CD14-positive monocyte (primary cell): ENCODE measurements at regions not wholly inside any gene's neighbourhood (a gene's known extent, or its start where the extent isn't known, plus 50 kb on each side); places are given as distances from the start of the nearest gene placed in this dataset.

ENCODE experiments used
- DNase-seq, 3 donors: peaks; one replicate each; pipeline ENCODE4 v3.0.0-alpha.2; 2011 to 2022
- H2AFZ ChIP-seq: 2 replicates; pipeline ENCODE4 v1.6.0; 2012; ENCODE audit warnings: mild to moderate bottlenecking, low read depth, low read length, inconsistent platforms; ENCODE audit not compliant: insufficient read depth, poor library complexity, severe bottlenecking
- H3K27ac ChIP-seq, 2 donors: 1 replicate in 1 of 2; 2 replicates in 1 of 2; pipeline ENCODE4 v1.5.1; 2012 to 2013; ENCODE audit warnings: low read length in 2 of 2, control low read depth in 1 of 2, inconsistent platforms in 1 of 2, low read depth in 1 of 2, mild to moderate bottlenecking in 1 of 2
- H3K27me3 ChIP-seq, 2 donors: one replicate each; pipeline versions ENCODE4 v1.6.0 to v1.6.1; 2011 to 2013; ENCODE audit warnings: low read length in 2 of 2; ENCODE audit not compliant: control insufficient read depth in 2 of 2, insufficient read depth in 2 of 2
- H3K36me3 ChIP-seq, 2 donors: replicated peaks in 1 of 2; 1 replicate in 1 of 2; 2 replicates in 1 of 2; pipeline versions ENCODE4 v1.5.1 to v1.6.1; 2012 to 2013; ENCODE audit warnings: low read length in 2 of 2, control low read depth in 1 of 2, inconsistent platforms in 1 of 2, mild to moderate bottlenecking in 1 of 2; ENCODE audit not compliant: insufficient read depth in 2 of 2, control insufficient read depth in 1 of 2
- H3K4me1 ChIP-seq, 2 donors: 1 replicate in 1 of 2; 2 replicates in 1 of 2; pipeline versions ENCODE4 v1.5.1 to v1.6.1; 2012 to 2013; ENCODE audit warnings: low read length in 2 of 2, control low read depth in 1 of 2, inconsistent platforms in 1 of 2, mild to moderate bottlenecking in 1 of 2, moderate library complexity in 1 of 2; ENCODE audit not compliant: insufficient read depth in 2 of 2, control insufficient read depth in 1 of 2
- H3K4me2 ChIP-seq: replicated peaks from 2 replicates; pipeline ENCODE3; 2012; ENCODE audit warnings: low read length, moderate library complexity, mild to moderate bottlenecking; ENCODE audit not compliant: poor library complexity, severe bottlenecking; ENCODE audit errors: extremely low read depth
- H3K4me3 ChIP-seq, 3 experiments: fragments of 200-600 bp in 1 of 3; sonication (generic) in 1 of 3; replicated peaks in 1 of 3; 1 replicate in 2 of 3; 2 replicates in 1 of 3; pipeline ENCODE4 v1.5.1; 2011 to 2013; ENCODE audit warnings: low read length in 3 of 3, mild to moderate bottlenecking in 3 of 3, control low read depth in 2 of 3, low read depth in 2 of 3, inconsistent platforms in 1 of 3, moderate library complexity in 1 of 3
- H3K79me2 ChIP-seq: 2 replicates; pipeline ENCODE4 v1.6.0; 2012; ENCODE audit warnings: mild to moderate bottlenecking, control low read depth, inconsistent platforms, low read length, moderate library complexity; ENCODE audit not compliant: insufficient read depth
- H3K9ac ChIP-seq: 2 replicates; pipeline ENCODE4 v1.6.0; 2017; ENCODE audit warnings: low read length, mild to moderate bottlenecking; ENCODE audit not compliant: insufficient read depth, poor library complexity, severe bottlenecking
- H3K9me3 ChIP-seq, 2 donors: replicated peaks in 1 of 2; 1 replicate in 1 of 2; 2 replicates in 1 of 2; pipeline versions ENCODE4 v1.5.1 to v1.6.1; 2012 to 2013; ENCODE audit warnings: low read length in 2 of 2, control low read depth in 1 of 2; ENCODE audit not compliant: control insufficient read depth in 1 of 2, insufficient read depth in 1 of 2
- H4K20me1 ChIP-seq: 2 replicates; pipeline ENCODE4 v1.6.0; 2012; ENCODE audit warnings: mild to moderate bottlenecking, low read length, control low read depth, moderate library complexity; ENCODE audit not compliant: insufficient read depth
- H3K27ac Mint-ChIP-seq, 7 donors: one replicate each; pipeline ENCODE4 v1.8.0; 2020; ENCODE audit warnings: mild to moderate bottlenecking in 7 of 7, mixed read lengths in 7 of 7, moderate library complexity in 6 of 7, inconsistent platforms in 2 of 7
- H3K27me3 Mint-ChIP-seq, 3 donors: one replicate each; pipeline ENCODE4 v1.8.0; 2021 to 2022; ENCODE audit warnings: low read depth in 3 of 3, mild to moderate bottlenecking in 3 of 3, mixed read lengths in 3 of 3, moderate library complexity in 3 of 3, inconsistent platforms in 1 of 3
- H3K36me3 Mint-ChIP-seq, 2 donors: one replicate each; pipeline ENCODE4 v1.8.0; 2020; ENCODE audit warnings: mixed read lengths in 2 of 2, inconsistent platforms in 1 of 2, mild to moderate bottlenecking in 1 of 2
- H3K4me1 Mint-ChIP-seq: one replicate; pipeline ENCODE4 v1.8.0; 2020; ENCODE audit warnings: mild to moderate bottlenecking, mixed read lengths
- H3K4me3 Mint-ChIP-seq, 2 donors: one replicate each; pipeline ENCODE4 v1.8.0; 2020; ENCODE audit warnings: mild to moderate bottlenecking in 2 of 2, mixed read lengths in 2 of 2, moderate library complexity in 1 of 2
- H3K9me3 Mint-ChIP-seq, 7 donors: one replicate each; pipeline ENCODE4 v1.8.0; 2020 to 2022; ENCODE audit warnings: mixed read lengths in 7 of 7, mild to moderate bottlenecking in 6 of 7, moderate library complexity in 6 of 7, inconsistent platforms in 2 of 7
- CTCF ChIP-seq: fragments of 200-600 bp; IDR thresholded peaks from one replicate; pipeline ENCODE4 v1.8.0; 2022; ENCODE audit warnings: antibody characterized with exemption, mild to moderate bottlenecking
- WGBS: methylation state at CpG from one replicate; pipeline ENCODE4 v1.1.5; 2013; ENCODE audit warnings: missing lambda C conversion rate; ENCODE audit not compliant: insufficient coverage; 5-methylcytosine and 5-hydroxymethylcytosine counted together
- intact Hi-C, 2 donors: fragments of 100-400 bp; cut with micrococcal nuclease; formaldehyde crosslinking; loops; one replicate each; pipeline versions ENCODE4 v1.15.0 to v1.15.1; 2023

- no peaks in the 10 kb centered on the region for H3K36me3 Mint-ChIP-seq
- no peak overlapping the region for H3K27ac Mint-ChIP-seq
- Histone ChIP-seq H3K36me3 (no peaks in the 10 kb centered on the region), H3K9me3 (no peaks in the 10 kb centered on the region), H3K27me3 (no peaks in the 10 kb centered on the region), H3K79me2 (no peaks in the 10 kb centered on the region), H3K9ac (no peak overlapping the region), H4K20me1 (no peaks in the 10 kb centered on the region), H3K27ac (no peak overlapping the region), H3K4me1 (no peaks in the 10 kb centered on the region), H2AFZ (no peak overlapping the region), H3K4me2 (no peak overlapping the region), H3K4me3 (no peak overlapping the region)
- no peak for TF ChIP-seq CTCF
- 49% methylated on average over 25 of the region's 36 CpGs for WGBS
- DNase-seq, result no peak
- H3K9me3 Mint-ChIP-seq, result peaks cover 0 to 2% (median 0%) of the 10 kb centered on the region in 7 donors
- no peak overlapping the region for H3K4me3 Mint-ChIP-seq
- peaks cover 21 to 37% (median 21%) of the 10 kb centered on the region in 3 donors for H3K27me3 Mint-ChIP-seq
- intact Hi-C loops, result no loop called here
- no peaks in the 10 kb centered on the region for H3K4me1 Mint-ChIP-seq
These were observed 127.3 kb upstream of the NKX1-1 start for GRCh38 chr4:1533501-1534064.

- H3K27ac ChIP-seq, result no peak overlapping the region
- Mint-ChIP-seq H3K4me3 (no peak overlapping the region), H3K36me3 (no peaks in the 10 kb centered on the region), H3K27me3 (peaks cover 25 to 37% (median 25%) of the 10 kb centered on the region in 3 donors), H3K27ac (no peak overlapping the region), H3K4me1 (no peaks in the 10 kb centered on the region), H3K9me3 (peaks cover 0 to 2% (median 0%) of the 10 kb centered on the region in 7 donors)
- H3K4me2 ChIP-seq, result no peak overlapping the region
- H3K9ac ChIP-seq, result no peak overlapping the region
- H2AFZ ChIP-seq, result no peak overlapping the region
- no peaks in the 10 kb centered on the region for H3K79me2 ChIP-seq
- peaks cover 0 to 4% of the 10 kb centered on the region in 2 donors for H3K27me3 ChIP-seq
- TF ChIP-seq CTCF, result no peak
- H3K9me3 ChIP-seq, result no peaks in the 10 kb centered on the region
- H3K36me3 ChIP-seq, result no peaks in the 10 kb centered on the region
- H3K4me3 ChIP-seq, result no peak overlapping the region
- H4K20me1 ChIP-seq, result no peaks in the 10 kb centered on the region
- H3K4me1 ChIP-seq, result no peaks in the 10 kb centered on the region
- DNase-seq, result no peak
- 91% methylated on average over 29 of the region's 44 CpGs for WGBS
- intact Hi-C loops, result no loop called here
These were observed 126.5 kb upstream of the NKX1-1 start for GRCh38 chr4:1532549-1533395.
